SK-N-SH treated with all-trans-retinoic acid at 6 μM for 48 hours (cell line): ENCODE measurements at regions not wholly inside any gene's neighbourhood (a gene's known extent, or its start where the extent isn't known, plus 50 kb on each side); places are given as distances from the start of the nearest gene placed in this dataset.

Experiments
- ATAC-seq: fragments of 200-7000 bp; cut with Tn5 transposase; 3 replicates; pipeline ENCODE4 v1.9.1; 2020; ENCODE audit warnings: mild to moderate bottlenecking, moderate library complexity
- ARNTL ChIP-seq: fragments of 450-650 bp; formaldehyde crosslinking; IDR thresholded peaks from 2 replicates; pipeline ENCODE4 v1.5.0; 2020; ENCODE audit warnings: low read depth, mild to moderate bottlenecking, moderate library complexity, borderline replicate concordance
- BACH2 ChIP-seq: fragments of 250-450 bp; sonication (Bioruptor Pico); IDR thresholded peaks from 2 replicates; pipeline ENCODE4 v1.9.0; 2021; ENCODE audit warnings: mild to moderate bottlenecking, borderline replicate concordance
- CREB5 ChIP-seq: fragments of 250-450 bp; sonication (Bioruptor Pico); IDR thresholded peaks from 2 replicates; pipeline ENCODE4 v1.5.1; 2020; ENCODE audit warnings: low read depth, mild to moderate bottlenecking, moderate library complexity
- CSDC2 ChIP-seq: fragments of 250-450 bp; sonication (Bioruptor Pico); IDR thresholded peaks from 2 replicates; pipeline ENCODE4 v1.5.0; 2020; ENCODE audit warnings: mild to moderate bottlenecking, moderate library complexity
- CSRNP3 ChIP-seq: fragments of 250-450 bp; sonication (Bioruptor Pico); IDR thresholded peaks from 2 replicates; pipeline ENCODE4 v1.5.1; 2021; ENCODE audit warnings: mild to moderate bottlenecking, moderate library complexity
- ESRRG ChIP-seq: fragments of 250-450 bp; sonication (Bioruptor Pico); IDR thresholded peaks from 2 replicates; pipeline ENCODE4 v1.6.1; 2021; ENCODE audit warnings: mild to moderate bottlenecking
- PATZ1 ChIP-seq: fragments of 250-450 bp; sonication (Bioruptor Pico); IDR thresholded peaks from 2 replicates; pipeline ENCODE4 v1.8.0; 2020; ENCODE audit warnings: mild to moderate bottlenecking, moderate library complexity, borderline replicate concordance
- POU6F1 ChIP-seq: fragments of 250-450 bp; sonication (Bioruptor Pico); IDR thresholded peaks from 2 replicates; pipeline ENCODE4 v1.8.0; 2021; ENCODE audit warnings: low read depth, mild to moderate bottlenecking, moderate library complexity, borderline replicate concordance
- PPARA ChIP-seq: fragments of 250-450 bp; sonication (Bioruptor Pico); IDR thresholded peaks from 2 replicates; pipeline ENCODE4 v1.5.0; 2020; ENCODE audit warnings: mild to moderate bottlenecking, borderline replicate concordance
- RARB ChIP-seq: fragments of 250-450 bp; sonication (Bioruptor Pico); IDR thresholded peaks from 2 replicates; pipeline ENCODE4 v1.8.0; 2021; ENCODE audit warnings: mild to moderate bottlenecking, moderate library complexity
- SNAI2 ChIP-seq: fragments of 250-450 bp; sonication (Bioruptor Pico); IDR thresholded peaks from 2 replicates; pipeline ENCODE4 v1.5.0; 2020; ENCODE audit warnings: mild to moderate bottlenecking, moderate library complexity
- TCF4 ChIP-seq: fragments of 250-450 bp; sonication (Bioruptor Pico); IDR thresholded peaks from 2 replicates; pipeline ENCODE4 v1.8.0; 2021; ENCODE audit warnings: mild to moderate bottlenecking, moderate library complexity, borderline replicate concordance
- TSHZ2 ChIP-seq: fragments of 250-450 bp; sonication (Bioruptor Pico); IDR thresholded peaks from 2 replicates; pipeline ENCODE4 v1.5.0; 2020; ENCODE audit warnings: mild to moderate bottlenecking, moderate library complexity
- ZC3H10 ChIP-seq: fragments of 250-450 bp; sonication (Bioruptor Pico); IDR thresholded peaks from 2 replicates; pipeline ENCODE4 v1.5.1; 2021; ENCODE audit warnings: mild to moderate bottlenecking, moderate library complexity
- ZFP3 ChIP-seq: fragments of 250-450 bp; sonication (Bioruptor Pico); IDR thresholded peaks from 2 replicates; pipeline ENCODE4 v1.5.0; 2020; ENCODE audit warnings: mild to moderate bottlenecking, moderate library complexity
- ZFP30 ChIP-seq: fragments of 450-650 bp; formaldehyde crosslinking; IDR thresholded peaks from 2 replicates; pipeline ENCODE4 v1.5.0; 2022; ENCODE audit warnings: mild to moderate bottlenecking, moderate library complexity
- ZNF70 ChIP-seq: fragments of 450-650 bp; formaldehyde crosslinking; IDR thresholded peaks from 2 replicates; pipeline ENCODE4 v1.5.0; 2020; ENCODE audit warnings: mild to moderate bottlenecking, moderate library complexity
- ZNF8 ChIP-seq: fragments of 450-650 bp; formaldehyde crosslinking; IDR thresholded peaks from 2 replicates; pipeline ENCODE4 v1.5.0; 2020; ENCODE audit warnings: mild to moderate bottlenecking, moderate library complexity

- no peak for TF ChIP-seq CSDC2
- no peak for TF ChIP-seq PPARA
- no peak for TF ChIP-seq ZFP30 (CRISPR knock-in tag)
- TF ChIP-seq ZNF8 (CRISPR knock-in tag): no peak
- no peak for TF ChIP-seq TSHZ2 (CRISPR knock-in tag)
- no peak for TF ChIP-seq BACH2 (CRISPR knock-in tag)
- TF ChIP-seq ZC3H10 (CRISPR knock-in tag): no peak
- TF ChIP-seq ZFP3: no peak
- TF ChIP-seq RARB (CRISPR knock-in tag): no peak
Observed at GRCh38 chr17:71440513-71440912, 680.3 kb upstream of the SOX9 start (continued).

GRCh38 chr17:71441098-71441497 is 679.7 kb upstream of the SOX9 start:
- peak; percentile 79 for ATAC-seq
- TF ChIP-seq ZFP30 (CRISPR knock-in tag): no peak

GRCh38 chr17:71444078-71444477 is 676.7 kb upstream of the SOX9 start:
- TF ChIP-seq ESRRG (CRISPR knock-in tag): no peak
- no peak for TF ChIP-seq POU6F1 (CRISPR knock-in tag)
- TF ChIP-seq ARNTL (CRISPR knock-in tag): no peak
- TF ChIP-seq RARB (CRISPR knock-in tag): no peak
- no peak for TF ChIP-seq ZNF8 (CRISPR knock-in tag)
- TF ChIP-seq TSHZ2 (CRISPR knock-in tag): no peak
- TF ChIP-seq CSRNP3 (CRISPR knock-in tag): no peak
- TF ChIP-seq PATZ1 (CRISPR knock-in tag): no peak
- TF ChIP-seq BACH2 (CRISPR knock-in tag): no peak
- TF ChIP-seq CSDC2: no peak
- TF ChIP-seq PPARA: no peak
- TF ChIP-seq, all 23 proteins: peak for 0
- no peak for ATAC-seq

- no peak for ATAC-seq
- no peak for TF ChIP-seq ZNF70 (CRISPR knock-in tag)
- no peak for TF ChIP-seq TCF4 (CRISPR knock-in tag)
- no peak for TF ChIP-seq ZNF8 (CRISPR knock-in tag)
- TF ChIP-seq SNAI2: no peak
- no peak for TF ChIP-seq CREB5 (CRISPR knock-in tag)
- no peak for TF ChIP-seq ZFP30 (CRISPR knock-in tag)
- TF ChIP-seq ESRRG (CRISPR knock-in tag): no peak
- no peak for TF ChIP-seq ARNTL (CRISPR knock-in tag)
- TF ChIP-seq BACH2 (CRISPR knock-in tag): no peak
- TF ChIP-seq TSHZ2 (CRISPR knock-in tag): no peak
- TF ChIP-seq ZFP3: no peak
Observed at GRCh38 chr17:71446645-71447437, 674.0 kb upstream of the SOX9 start.
